Right kidney (tissue), 1 donor: ENCODE measurements at regions not wholly inside any gene's neighbourhood (a gene's known extent, or its start where the extent isn't known, plus 50 kb on each side); places are given as distances from the start of the nearest gene placed in this dataset.
A peak's percentile ranks its signal among the peaks of the same experiment; 100 is the strongest.

Experiments used
- DNase-seq: peaks from one replicate; pipeline ENCODE4 v3.0.0-alpha.2; 2016

DNA sequence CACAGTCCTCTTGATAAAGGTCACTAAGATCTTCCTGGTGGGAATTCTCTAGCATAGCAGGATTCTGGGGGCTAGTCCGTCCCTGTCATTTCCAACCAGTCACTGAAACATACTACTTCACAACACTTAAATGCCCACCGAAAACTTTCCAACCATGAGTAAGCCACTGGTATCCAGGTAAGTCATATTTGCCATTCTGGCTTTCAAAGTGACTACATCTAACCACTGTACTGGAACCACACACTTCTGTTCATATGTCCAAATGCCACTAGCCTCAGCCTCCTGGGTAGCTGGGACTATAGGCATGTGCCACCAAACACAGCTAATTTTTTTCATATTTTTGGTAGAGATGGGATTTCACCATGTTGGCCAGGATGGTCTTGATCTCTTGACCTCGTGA is 64.3 kb upstream of the VANGL1 start:
- no peak for DNase-seq

DNA sequence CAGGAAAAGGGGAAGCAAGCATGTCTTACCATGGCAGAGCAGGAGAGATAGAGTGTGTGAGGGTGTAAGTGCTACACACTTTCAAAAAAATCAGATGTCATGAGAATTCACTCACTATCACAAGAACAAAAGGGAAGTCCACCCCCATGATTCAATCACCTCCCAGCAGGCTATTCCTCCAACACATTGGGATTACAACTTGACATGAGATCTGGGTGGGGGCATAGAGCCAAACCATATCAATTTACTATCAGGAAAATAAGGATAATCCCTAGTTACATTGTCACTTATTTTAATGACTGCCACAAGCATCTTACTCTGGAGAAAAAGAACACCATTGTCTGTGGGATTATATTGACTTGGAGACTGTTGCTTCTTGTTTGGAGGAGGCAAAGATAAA is 66.1 kb upstream of the VANGL1 start:
- no peak for DNase-seq

DNA sequence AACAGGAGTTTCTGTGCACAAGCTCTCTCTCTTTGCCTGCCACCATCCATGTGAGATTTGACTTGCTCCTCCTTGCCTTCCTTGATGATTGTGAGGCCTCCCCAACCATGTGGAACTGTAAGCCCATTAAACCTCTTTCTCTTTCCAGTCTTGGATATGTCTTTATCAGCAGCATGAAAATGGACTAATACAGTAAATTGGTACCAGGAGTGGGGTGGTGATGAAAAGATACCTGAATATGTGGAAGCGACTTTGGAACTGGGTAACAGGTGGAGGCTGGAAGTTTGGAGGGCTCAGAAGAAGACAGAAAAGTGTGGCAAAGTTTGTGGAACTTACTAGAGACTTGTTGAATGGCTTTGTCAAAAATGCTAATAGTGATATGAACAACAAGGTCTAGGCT is 69.1 kb upstream of the VANGL1 start:
- no peak for DNase-seq

DNA sequence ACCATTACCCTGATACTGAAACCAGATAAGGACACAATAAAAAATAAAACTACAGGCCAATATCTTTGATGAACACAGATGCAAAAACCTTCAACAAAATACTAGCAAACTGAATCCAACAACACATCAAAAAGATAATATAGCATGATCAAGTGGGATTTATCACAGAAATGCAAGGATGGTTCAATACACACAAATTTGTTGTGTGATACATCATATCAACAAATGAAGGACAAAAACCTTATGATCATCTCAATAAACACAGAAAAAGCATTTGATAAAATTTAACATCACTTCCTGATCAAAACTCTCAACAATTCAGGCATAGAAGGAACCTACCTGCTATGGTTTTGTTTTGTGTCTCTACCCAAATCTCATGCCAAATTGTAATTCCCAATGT is 74.3 kb upstream of the VANGL1 start:
- DNase-seq = no peak

DNA sequence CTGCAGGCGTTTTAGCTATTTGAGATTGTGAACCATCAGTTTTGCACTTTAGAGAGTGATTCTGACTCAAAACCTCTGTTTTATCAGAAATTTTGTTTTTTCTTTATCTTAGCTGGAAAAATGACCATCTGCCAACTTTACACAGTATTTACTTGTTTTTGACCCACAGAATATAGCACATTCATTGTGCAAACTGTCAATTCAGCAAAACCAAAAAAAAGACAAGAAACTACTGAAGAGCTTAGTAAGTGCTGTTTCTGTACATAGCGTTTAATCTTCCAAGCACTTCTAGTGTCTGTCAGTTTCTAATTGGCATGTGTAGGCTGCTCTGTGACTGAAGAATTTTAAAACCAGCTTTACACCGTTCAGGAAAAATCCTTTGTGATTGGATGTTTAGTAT is 76.0 kb upstream of the VANGL1 start:
- DNase-seq = no peak

DNA sequence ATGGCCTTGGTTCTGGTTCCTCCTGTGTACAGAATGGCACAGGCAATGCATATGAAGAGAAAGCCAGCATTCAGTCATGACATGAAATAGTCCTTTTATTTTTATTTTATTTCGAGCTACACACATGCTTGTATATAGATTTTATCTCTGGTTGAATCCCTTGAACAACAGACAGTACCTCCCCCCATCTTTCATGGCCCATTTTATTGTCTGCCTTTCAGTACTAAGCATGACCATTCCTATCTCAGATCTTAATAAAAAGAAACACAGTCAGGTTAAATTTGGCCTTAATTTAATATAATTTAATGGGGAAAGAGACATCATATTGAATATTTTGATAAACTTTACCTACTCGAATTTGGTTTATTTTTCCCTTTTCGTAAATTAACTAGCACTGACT is 76.4 kb upstream of the VANGL1 start:
- no peak for DNase-seq

DNA sequence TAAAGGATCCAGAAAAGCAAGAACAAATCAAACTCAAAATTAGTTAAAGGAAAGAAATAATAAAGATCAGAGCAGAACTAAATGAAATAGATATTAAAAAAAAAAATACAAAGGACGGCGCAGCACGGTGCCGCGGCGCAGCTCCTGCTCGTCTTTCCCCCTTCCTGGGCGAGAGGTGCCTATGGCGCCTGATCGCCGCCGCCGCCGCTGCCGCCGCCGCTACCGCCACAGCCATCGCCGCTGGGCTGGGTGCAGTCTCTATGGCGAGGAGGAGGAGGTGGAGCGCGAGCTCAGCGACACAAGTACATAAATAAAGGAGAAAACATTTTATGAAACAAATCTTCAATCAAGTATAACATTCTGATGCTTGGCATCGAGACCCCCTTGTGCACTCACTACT is 77.6 kb upstream of the VANGL1 start:
- DNase-seq = peak; percentile 52

DNA sequence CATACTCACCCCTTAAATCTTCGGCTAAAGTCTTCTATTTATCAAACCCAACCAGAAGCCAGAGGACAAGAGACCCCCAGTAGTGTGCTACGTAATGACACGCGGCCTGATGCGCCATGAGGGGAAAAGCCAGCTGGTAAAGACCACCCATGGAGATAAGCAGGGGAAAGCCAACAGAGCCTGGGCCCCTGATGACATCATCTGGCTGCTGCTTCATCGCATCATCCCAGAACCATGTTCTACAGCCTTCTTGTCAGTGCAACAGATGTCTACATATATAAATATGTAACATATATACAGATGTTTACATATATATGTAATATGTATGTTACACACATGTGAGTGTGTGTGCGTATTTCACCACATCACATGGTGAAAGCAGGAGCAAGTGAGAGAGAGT is 81.7 kb upstream of the VANGL1 start:
- no peak for DNase-seq

DNA sequence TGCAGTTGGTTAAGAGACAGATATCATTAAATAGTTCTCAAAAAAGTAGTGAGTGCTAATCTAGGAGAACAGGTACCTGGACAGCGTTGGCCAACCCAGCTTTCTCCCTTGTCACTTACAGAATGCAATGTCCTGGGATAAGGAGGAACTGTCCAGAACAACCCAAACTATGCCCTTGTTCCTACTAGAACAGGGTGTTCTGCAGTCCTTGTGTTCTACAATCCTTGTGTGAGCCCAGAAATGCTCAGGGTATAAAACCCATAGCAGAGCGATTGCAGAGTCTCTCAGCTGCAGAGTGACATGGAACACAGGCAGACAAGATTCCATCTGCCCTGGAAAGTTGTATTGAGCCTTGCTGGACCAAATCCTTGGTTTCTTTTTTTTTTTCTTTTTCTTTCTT is 83.5 kb upstream of the VANGL1 start:
- no peak for DNase-seq

DNA sequence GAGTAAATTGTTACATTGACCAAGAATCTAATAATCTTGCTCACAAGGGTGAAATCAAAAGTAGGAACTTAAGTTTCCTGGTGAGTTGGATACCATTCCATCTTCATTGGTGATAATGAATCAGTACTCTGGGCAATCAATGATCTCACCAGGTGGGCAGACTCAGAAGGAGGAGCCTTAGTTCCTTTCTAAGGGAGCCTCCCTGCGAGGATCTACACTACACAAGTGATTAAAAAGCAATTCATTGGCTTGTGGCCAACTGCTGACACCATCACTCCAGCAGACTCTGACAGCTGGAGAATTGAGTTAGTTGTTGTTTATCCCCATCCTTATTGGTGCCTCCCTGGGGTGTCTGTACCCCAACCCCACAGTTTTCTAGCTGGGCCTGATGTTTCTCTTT is 84.1 kb upstream of the VANGL1 start:
- no peak for DNase-seq

DNA sequence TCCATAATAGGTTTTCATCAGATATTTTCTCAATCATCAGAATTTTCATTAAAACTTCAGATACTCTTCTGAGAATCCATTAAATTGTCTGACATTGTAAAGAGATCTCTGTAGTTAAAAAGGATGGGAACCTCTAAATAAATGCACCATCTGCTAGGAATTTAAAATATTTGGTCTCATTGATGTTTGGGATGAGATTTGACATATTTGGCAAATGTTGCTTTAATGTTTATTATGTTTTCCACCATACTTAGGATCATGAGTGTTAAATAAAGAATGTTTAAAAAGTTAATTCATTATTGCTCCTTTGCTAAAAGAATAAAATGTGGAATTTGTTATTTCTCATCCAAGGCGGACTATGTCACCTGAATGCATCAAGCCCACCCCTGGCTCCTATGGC is 85.5 kb upstream of the VANGL1 start:
- no peak for DNase-seq

DNA sequence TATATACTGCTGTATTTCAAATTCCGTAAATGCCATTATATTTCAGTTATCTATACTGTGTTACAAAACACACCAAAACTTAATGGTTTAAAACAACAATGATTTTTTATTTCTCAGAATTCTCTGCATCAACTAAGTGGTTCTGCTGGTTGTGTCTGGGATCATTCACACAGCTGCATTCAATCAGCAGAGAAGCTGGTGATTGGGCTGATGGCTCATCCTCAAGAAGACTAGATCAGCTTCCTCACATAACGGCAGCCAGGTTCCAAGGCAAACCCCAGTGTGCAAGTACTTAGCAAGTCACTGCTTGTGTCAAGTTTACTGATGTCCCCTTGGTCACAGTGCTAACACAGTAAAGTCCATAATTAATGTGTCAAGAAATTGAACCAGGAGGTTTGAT is 86.3 kb upstream of the VANGL1 start:
- DNase-seq = no peak

DNA sequence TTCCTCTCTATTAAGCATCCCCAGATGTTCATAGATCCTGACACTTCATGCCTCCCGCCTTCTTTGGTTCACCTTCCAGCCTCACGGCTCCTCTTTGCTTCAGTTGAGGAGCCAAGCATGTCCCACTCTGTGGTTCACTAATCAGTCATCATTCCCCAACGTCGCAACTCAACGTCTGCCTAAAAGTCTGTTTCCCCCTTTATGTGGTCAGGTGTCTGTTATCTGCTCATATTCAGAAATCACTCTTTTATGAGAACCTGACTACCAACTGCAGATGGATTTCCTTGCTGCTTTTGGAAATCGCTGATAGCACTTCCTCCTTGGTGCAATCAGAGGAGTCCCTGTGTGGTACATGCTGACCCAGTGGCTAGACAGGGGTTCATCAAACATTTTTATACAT is 94.1 kb upstream of the VANGL1 start:
- DNase-seq = no peak

DNA sequence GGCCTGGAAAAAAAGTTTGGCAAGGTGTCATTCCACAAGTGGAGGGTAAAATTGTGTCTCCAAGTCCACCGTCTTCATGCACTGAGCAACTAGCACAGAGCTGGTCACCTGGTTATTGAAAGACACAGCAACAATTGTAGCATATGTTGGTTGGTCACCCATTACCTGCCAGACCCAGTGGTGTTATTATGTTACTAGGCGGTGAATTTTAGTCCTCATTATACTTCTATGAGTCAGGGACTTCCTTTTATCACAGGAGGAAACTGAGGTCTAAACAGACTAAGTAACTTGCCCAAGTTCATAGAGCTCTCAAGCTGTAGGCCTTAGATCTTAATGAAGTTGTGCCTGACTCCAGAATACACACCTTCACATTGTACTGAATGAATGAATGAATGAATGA is 94.9 kb upstream of the VANGL1 start:
- no peak for DNase-seq

DNA sequence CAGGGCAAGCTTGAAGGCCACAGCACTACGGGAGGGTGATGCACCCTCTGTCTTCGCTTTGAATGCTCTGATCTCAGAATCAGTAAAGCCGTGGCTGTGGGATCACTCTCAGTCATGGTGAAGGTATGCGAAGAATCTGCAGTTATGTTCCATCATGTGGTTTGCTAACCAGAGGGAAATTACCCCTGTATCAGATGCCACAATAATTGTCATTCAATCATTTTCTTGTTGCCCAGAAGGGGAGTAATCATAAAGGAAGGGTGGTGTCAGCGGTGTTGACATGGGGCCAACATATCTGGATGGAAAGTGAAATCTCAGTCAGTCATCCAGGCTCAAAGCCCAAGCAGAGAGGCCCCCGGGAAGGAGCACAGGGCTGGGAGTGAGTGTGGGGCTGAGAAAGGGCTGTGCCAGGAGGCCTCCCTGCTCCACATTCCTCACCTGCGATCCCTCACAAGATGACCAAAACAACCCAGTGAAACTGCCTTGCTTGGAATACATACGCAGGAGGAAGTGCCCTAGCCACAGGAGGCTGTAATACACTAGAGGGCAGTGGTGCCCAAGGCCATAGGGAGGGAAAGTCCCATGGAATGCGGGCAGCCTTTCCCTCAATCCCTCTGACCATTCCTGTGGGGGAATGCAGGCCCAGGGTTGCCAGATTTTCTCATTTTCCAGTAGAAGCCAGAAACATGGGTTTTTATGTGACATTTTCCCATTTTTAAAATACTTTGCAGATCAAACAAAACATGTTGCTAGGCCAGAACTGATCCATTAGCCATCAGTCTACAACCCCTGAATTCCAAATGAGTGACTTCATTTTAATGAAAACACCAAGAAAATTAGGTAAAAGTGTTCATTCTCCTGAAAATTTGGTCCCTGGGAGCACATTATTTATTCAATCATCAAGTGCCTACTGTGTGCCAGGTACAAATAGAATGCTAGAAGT is 95.7 kb upstream of the VANGL1 start:
- peak; percentile 36 for DNase-seq

DNA sequence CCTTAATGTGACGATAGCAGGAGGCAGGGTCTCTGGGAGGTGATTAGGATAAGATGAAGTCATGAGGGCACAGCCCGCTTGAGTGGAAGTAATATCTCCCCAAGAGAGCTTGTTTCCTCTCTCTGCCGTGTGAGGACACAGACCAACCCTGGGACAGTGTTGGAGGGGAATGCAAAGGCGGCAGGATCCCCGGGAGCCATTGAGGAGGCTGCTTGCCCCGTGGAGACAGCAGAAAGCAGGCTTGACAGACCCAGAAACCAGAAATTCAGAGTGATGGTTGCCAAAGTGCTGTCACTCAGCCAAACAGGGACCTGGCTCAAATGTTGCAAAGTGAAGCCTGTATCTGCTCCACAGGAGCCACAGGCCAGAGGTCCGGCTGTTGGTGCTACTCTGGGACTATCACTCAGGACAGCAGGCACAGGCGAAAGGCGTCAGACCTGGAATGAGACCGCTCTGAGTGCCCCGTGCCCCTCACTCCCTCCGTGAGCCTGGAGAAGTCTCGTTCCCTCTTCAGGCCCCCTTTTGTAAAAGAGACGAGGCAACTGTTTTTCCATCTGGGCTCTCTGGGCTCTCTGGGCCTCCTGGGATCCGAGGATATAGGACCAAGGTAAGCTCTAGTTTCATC is 96.6 kb upstream of the VANGL1 start:
- DNase-seq = no peak

DNA sequence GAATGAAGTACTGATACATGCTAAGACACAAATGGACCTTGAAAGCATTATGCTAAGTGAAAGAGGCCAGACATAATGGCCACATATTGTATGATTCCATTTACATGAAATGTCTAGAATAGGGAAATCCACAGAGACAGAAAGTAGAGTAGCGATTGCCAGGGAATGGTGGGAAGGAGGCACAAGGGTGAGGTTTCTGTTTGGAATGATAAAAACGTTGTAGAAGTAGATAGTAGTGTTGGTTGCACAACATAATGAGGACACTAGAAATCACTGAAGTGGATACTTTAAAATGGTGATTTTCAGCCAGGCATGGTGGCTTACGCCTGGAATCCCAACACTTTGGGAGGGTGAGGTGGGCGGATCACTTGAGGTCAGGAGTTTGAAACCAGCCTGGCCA is 97.6 kb upstream of the VANGL1 start:
- no peak for DNase-seq

DNA sequence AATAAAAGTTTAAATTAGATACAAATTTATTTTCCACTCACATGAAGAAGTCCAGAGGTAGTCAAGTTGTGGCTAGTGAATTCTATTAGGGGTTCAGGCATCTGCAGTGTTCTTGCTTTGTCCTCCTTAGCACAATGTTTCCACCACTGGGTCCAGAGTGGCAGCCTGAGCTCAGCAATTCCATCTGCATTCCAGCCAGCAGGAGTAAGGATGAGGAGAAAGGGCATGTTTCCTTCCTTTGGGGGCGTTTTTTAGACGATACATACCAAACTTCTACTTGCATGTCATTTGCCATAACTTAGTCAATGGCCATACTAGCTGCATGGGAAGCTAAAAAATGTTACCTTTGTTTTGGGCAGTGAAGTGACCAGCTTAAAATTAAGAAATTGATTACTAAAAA is 98.5 kb upstream of the VANGL1 start:
- no peak for DNase-seq

DNA sequence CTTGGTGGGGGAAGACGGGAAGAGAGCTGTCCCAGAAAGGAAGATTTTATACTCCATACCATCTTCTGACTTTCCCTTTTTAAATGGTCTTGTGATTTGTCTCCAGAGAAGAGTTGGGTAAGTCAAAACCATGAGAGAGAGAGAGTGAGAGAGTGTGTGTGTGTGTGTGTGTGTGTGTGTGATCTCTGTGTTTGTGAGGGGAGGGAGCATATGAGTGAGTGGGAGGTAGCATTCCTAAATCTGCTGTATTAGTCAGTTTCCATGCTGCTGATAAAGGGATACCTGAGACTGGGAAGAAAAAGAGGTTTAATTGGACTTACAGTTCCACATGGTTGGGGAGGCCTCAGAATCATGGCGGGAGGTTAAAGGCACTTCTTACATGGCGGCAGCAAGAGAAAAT is 102.0 kb upstream of the VANGL1 start:
- DNase-seq = no peak

DNA sequence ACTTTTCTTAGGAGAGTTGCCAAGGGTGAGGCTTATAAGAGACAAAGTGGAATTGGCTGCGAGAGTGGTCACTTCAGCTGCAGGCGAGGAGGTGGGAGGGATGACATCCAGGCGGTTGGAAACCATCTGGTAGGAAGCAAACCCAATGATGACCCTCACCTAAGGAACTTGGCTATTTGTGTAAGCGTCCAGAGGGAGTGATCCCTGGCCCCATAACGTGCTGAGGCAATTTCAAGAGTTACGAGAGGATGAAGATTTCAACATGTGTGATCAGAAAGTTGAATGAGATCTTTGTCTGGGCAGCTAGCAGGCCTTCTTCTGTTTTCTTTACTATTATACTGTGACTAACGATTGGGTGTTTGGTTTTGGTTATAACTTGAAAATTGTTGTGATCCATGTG is 102.7 kb upstream of the VANGL1 start:
- no peak for DNase-seq

DNA sequence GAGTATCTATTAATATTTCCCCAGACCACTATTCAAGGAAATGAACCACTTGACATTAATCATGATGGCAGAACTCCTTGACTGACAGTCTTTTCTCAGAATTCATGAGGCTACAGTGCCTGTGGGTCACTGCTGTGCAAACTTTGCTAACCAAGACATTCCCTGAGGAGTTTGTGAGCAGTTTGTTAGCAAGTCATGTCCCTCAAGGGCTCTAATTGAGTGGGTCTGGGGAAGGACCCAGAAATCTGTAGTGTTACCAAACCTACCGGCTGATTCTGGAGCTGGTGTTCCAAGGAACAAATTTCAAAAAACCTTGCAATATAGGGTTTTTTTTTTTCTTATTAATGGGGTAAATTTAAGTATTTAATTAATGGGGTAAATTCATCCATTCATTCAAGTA is 103.2 kb upstream of the VANGL1 start:
- DNase-seq = no peak

DNA sequence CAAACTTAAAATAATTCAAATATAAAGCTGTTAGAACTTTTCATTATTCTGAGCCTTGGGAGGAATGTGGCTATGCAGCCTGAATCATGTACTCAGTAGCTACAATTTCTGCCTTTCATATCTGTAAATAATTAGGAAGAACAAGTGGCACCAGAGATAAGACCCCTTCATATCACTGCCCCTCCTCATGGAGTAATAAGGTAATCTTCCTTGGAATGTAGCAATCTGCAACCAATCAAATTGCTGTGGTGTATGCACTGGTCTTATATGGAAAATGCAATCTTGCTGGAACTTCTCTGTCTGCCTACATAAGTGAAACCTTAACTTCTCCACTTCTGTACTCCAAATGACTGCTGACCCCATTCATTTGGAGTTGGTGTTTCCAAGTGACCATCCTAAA is 104.4 kb upstream of the VANGL1 start:
- DNase-seq = no peak

DNA sequence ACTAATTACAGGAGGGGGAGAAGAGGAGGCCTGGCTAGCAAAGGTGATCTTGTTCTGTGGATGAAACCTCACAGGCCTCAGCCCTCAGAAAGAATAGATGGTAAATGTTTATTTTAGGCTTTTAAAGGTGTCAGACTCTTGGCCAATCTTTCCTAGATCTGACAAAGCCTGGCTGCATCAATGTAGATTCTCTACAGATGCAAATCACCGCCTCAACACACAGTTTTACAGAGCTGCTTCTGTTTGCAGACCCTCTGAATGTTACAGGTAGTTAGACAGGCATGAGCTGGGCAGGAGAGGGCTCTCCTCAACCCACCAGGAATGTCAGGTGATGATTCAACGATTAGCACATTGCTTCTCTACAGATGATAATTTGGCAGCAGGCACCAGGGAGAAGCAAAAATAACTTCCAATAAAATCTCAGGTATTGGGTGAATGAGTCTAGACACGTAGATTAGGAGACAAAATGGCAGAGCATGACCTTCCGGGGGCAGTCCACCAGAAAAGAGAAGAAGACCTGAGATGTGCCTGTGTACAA is 105.4 kb upstream of the VANGL1 start:
- no peak for DNase-seq

DNA sequence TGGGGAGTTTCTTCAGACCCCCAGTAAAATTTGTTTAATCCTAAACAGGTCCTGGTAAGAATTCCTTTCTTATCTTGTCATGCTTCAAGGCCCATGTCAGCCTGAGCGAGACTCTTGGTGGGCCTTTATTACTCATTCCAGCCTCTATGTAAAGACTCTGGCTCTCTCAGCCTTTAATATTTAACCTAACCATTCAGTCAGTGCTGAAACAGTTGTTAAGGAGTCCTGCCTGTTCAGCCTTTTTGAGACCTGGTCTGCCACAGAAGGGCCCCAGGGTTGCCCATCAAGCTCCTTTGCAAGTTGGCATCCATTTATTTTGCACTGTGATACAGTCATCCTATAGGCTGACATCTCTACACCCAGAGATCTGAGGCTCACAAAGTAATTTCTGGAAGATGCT is 107.7 kb upstream of the VANGL1 start:
- DNase-seq = no peak
